CD1c-positive myeloid dendritic cell (primary cell): ENCODE measurements at regions not wholly inside any gene's neighbourhood (a gene's known extent, or its start where the extent isn't known, plus 50 kb on each side); places are given as distances from the start of the nearest gene placed in this dataset.

ENCODE experiments used
- DNase-seq: peaks from one replicate; pipeline ENCODE4 v3.0.0-alpha.2; 2016; ENCODE audit errors: extremely low spot score

GRCh38 chr10:128281861-128282260, 155.6 kb upstream of the MKI67 start:
- DNase-seq: no peak

GRCh38 chr10:128286141-128286761, 160.0 kb upstream of the MKI67 start:
- no peak for DNase-seq

- DNase-seq: no peak
Measured at GRCh38 chr10:128286762-128287500, 160.7 kb upstream of the MKI67 start.

- no peak for DNase-seq
Measured at GRCh38 chr10:128287921-128288320, 161.7 kb upstream of the MKI67 start.

- DNase-seq: no peak
Measured at GRCh38 chr10:128289621-128290020, 163.4 kb upstream of the MKI67 start.

GRCh38 chr10:128295003-128295402, 168.8 kb upstream of the MKI67 start:
- DNase-seq: no peak

- DNase-seq: no peak
Measured at GRCh38 chr10:128296253-128297007, 170.2 kb upstream of the MKI67 start.

- no peak for DNase-seq
Measured at GRCh38 chr10:128297709-128298378, 171.6 kb upstream of the MKI67 start.

- DNase-seq: no peak
Measured at GRCh38 chr10:128298587-128298986, 172.4 kb upstream of the MKI67 start.

GRCh38 chr10:128300290-128300824, 174.1 kb upstream of the MKI67 start:
- no peak for DNase-seq

GRCh38 chr10:128301051-128301450, 174.8 kb upstream of the MKI67 start:
- no peak for DNase-seq

- no peak for DNase-seq
Measured at GRCh38 chr10:128302808-128303207, 176.6 kb upstream of the MKI67 start.

- no peak for DNase-seq
Measured at GRCh38 chr10:128304271-128304670, 178.0 kb upstream of the MKI67 start.

- DNase-seq: no peak
Measured at GRCh38 chr10:128305601-128306345, 179.6 kb upstream of the MKI67 start.

- DNase-seq: no peak
Measured at GRCh38 chr10:128306535-128306934, 180.3 kb upstream of the MKI67 start.

- no peak for DNase-seq
Measured at GRCh38 chr10:128306966-128307365, 180.7 kb upstream of the MKI67 start.

- no peak for DNase-seq
Measured at GRCh38 chr10:128307820-128308219, 181.6 kb upstream of the MKI67 start.

GRCh38 chr10:128310971-128311658, 184.9 kb upstream of the MKI67 start:
- DNase-seq: no peak

- no peak for DNase-seq
Measured at GRCh38 chr10:128312250-128312649, 186.0 kb upstream of the MKI67 start.

- no peak for DNase-seq
Measured at GRCh38 chr10:128314686-128315085, 188.5 kb upstream of the MKI67 start.
